ENCODE measurements at regions not wholly inside any gene's neighbourhood (a gene's known extent, or its start where the extent isn't known, plus 50 kb on each side); places are given as distances from the start of the nearest gene placed in this dataset.

- no peak for DNase-seq
- no peaks in the 10 kb centered on the region for H3K79me2 ChIP-seq (ENCODE audit: low read length)
- no peaks in the 10 kb centered on the region for H3K27me3 ChIP-seq (replicated peaks; ENCODE audit: insufficient read depth, low read length)
- H3K9me2 ChIP-seq (replicated peaks; ENCODE audit: insufficient read depth, low read length): no peaks in the 10 kb centered on the region
- TF ChIP-seq EZH2 (optimal IDR thresholded peaks at IDR 0.05; ENCODE audit: low read depth, low read length) (no peak), EZH2phosphoT487 (IDR thresholded peaks at IDR 0.05; ENCODE audit: low read length) (no peak)
- TF ChIP-seq, protein P1, sequence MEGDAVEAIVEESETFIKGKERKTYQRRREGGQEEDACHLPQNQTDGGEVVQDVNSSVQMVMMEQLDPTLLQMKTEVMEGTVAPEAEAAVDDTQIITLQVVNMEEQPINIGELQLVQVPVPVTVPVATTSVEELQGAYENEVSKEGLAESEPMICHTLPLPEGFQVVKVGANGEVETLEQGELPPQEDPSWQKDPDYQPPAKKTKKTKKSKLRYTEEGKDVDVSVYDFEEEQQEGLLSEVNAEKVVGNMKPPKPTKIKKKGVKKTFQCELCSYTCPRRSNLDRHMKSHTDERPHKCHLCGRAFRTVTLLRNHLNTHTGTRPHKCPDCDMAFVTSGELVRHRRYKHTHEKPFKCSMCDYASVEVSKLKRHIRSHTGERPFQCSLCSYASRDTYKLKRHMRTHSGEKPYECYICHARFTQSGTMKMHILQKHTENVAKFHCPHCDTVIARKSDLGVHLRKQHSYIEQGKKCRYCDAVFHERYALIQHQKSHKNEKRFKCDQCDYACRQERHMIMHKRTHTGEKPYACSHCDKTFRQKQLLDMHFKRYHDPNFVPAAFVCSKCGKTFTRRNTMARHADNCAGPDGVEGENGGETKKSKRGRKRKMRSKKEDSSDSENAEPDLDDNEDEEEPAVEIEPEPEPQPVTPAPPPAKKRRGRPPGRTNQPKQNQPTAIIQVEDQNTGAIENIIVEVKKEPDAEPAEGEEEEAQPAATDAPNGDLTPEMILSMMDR (IDR thresholded peaks at IDR 0.05; ENCODE audit: low read length): no peak
- H3K27ac ChIP-seq (ENCODE audit: low read length): no peak overlapping the region
- H3K4me1 ChIP-seq (ENCODE audit: low read length): no peaks in the 10 kb centered on the region
- H3K36me3 ChIP-seq (replicated peaks; ENCODE audit: insufficient read depth, low read length): no peaks in the 10 kb centered on the region
- no peak overlapping the region for H2AFZ ChIP-seq (ENCODE audit: low read length)
- H3K9ac ChIP-seq (ENCODE audit: low read length): no peak overlapping the region
- no peaks in the 10 kb centered on the region for H3F3A ChIP-seq (ENCODE audit: insufficient read depth, low read length)
- no peak overlapping the region for H3K4me2 ChIP-seq (ENCODE audit: low read depth, low read length)
- H4K20me1 ChIP-seq (ENCODE audit: insufficient read depth, low read length): no peaks in the 10 kb centered on the region
- no peak overlapping the region for H3K4me3 ChIP-seq (ENCODE audit: low read length)
- H3K9me3 ChIP-seq (replicated peaks; ENCODE audit: insufficient read depth, low read length): no peaks in the 10 kb centered on the region
These were observed 202.6 kb downstream of the VGLL3 start for GRCh38 chr3:86788371-86788770.

- Histone ChIP-seq H3K9me3 (replicated peaks; ENCODE audit: insufficient read depth, low read length) (no peaks in the 10 kb centered on the region), H3K9me2 (replicated peaks; ENCODE audit: insufficient read depth, low read length) (no peaks in the 10 kb centered on the region), H3K36me3 (replicated peaks; ENCODE audit: insufficient read depth, low read length) (no peaks in the 10 kb centered on the region), H3K4me3 (ENCODE audit: low read length) (no peak overlapping the region), H3F3A (ENCODE audit: insufficient read depth, low read length) (no peaks in the 10 kb centered on the region), H3K79me2 (ENCODE audit: low read length) (no peaks in the 10 kb centered on the region), H3K27me3 (replicated peaks; ENCODE audit: insufficient read depth, low read length) (no peaks in the 10 kb centered on the region), H3K27ac (ENCODE audit: low read length) (no peak overlapping the region), H2AFZ (ENCODE audit: low read length) (no peak overlapping the region), H3K4me1 (ENCODE audit: low read length) (no peaks in the 10 kb centered on the region), H3K9ac (ENCODE audit: low read length) (no peak overlapping the region), H4K20me1 (ENCODE audit: insufficient read depth, low read length) (no peaks in the 10 kb centered on the region), H3K4me2 (ENCODE audit: low read depth, low read length) (no peak overlapping the region)
- DNase-seq: no peak
- TF ChIP-seq, protein P1 (IDR thresholded peaks at IDR 0.05; ENCODE audit: low read length): no peak
- TF ChIP-seq EZH2 (optimal IDR thresholded peaks at IDR 0.05; ENCODE audit: low read depth, low read length) (no peak), EZH2phosphoT487 (IDR thresholded peaks at IDR 0.05; ENCODE audit: low read length) (no peak)
These were observed 203.9 kb downstream of the VGLL3 start for GRCh38 chr3:86787091-86787490.

GRCh38 chr3:86785386-86785785, 205.6 kb downstream of the VGLL3 start:
- H3K79me2 ChIP-seq (ENCODE audit: low read length): no peaks in the 10 kb centered on the region
- no peaks in the 10 kb centered on the region for H3K36me3 ChIP-seq (replicated peaks; ENCODE audit: insufficient read depth, low read length)
- no peaks in the 10 kb centered on the region; the same call in 1 of the 2 replicates for H4K20me1 ChIP-seq (ENCODE audit: insufficient read depth, low read length)
- H3K4me2 ChIP-seq (ENCODE audit: low read depth, low read length): no peak overlapping the region
- no peaks in the 10 kb centered on the region for H3K9me2 ChIP-seq (replicated peaks; ENCODE audit: insufficient read depth, low read length)
- no peaks in the 10 kb centered on the region for H3F3A ChIP-seq (ENCODE audit: insufficient read depth, low read length)
- H3K4me1 ChIP-seq (ENCODE audit: low read length): no peaks in the 10 kb centered on the region
- no peaks in the 10 kb centered on the region for H3K9me3 ChIP-seq (replicated peaks; ENCODE audit: insufficient read depth, low read length)
- no peak for TF ChIP-seq EZH2 (optimal IDR thresholded peaks at IDR 0.05; ENCODE audit: low read depth, low read length)
- TF ChIP-seq, protein P1 (IDR thresholded peaks at IDR 0.05; ENCODE audit: low read length): no peak
- TF ChIP-seq EZH2phosphoT487 (IDR thresholded peaks at IDR 0.05; ENCODE audit: low read length): no peak
- no peak overlapping the region for H2AFZ ChIP-seq (ENCODE audit: low read length)
- no peak overlapping the region for H3K27ac ChIP-seq (ENCODE audit: low read length)
- H3K27me3 ChIP-seq (replicated peaks; ENCODE audit: insufficient read depth, low read length): no peaks in the 10 kb centered on the region
- DNase-seq: no peak
- no peak overlapping the region for H3K9ac ChIP-seq (ENCODE audit: low read length)
- no peak overlapping the region for H3K4me3 ChIP-seq (ENCODE audit: low read length)
